Activated T-cell treated with anti-CD3 and anti-CD28 coated beads, Interleukin-2, amount 50 U/mL, for 4 hours (primary cell): ENCODE measurements at regions not wholly inside any gene's neighbourhood (a gene's known extent, or its start where the extent isn't known, plus 50 kb on each side); places are given as distances from the start of the nearest gene placed in this dataset.

Source experiments
- ATAC-seq, 2 donors: fragments of 200-7000 bp; cut with Tn5 transposase; one replicate each; pipeline ENCODE4 v1.10.0; 2021
- DNase-seq: peaks from one replicate; pipeline ENCODE4 v3.0.0-alpha.2; 2020
- H3K27me3 Mint-ChIP-seq: one replicate; pipeline ENCODE4 v1.8.0; 2021; ENCODE audit warnings: low read depth, mixed read lengths
- H3K36me3 Mint-ChIP-seq: one replicate; pipeline ENCODE4 v1.8.0; 2022; ENCODE audit warnings: mixed read lengths; ENCODE audit not compliant: insufficient read depth
- H3K4me1 Mint-ChIP-seq: one replicate; pipeline ENCODE4 v1.8.0; 2021; ENCODE audit warnings: low read depth, mixed read lengths
- H3K4me3 Mint-ChIP-seq: one replicate; pipeline ENCODE4 v1.8.0; 2021; ENCODE audit warnings: mild to moderate bottlenecking, moderate library complexity, mixed read lengths
- H3K9me3 Mint-ChIP-seq: one replicate; pipeline ENCODE4 v1.8.0; 2021; ENCODE audit warnings: mixed read lengths

GRCh38 chr16:59737274-59737673 is 1003.2 kb upstream of the GOT2 start:
- no peaks in the 10 kb centered on the region for H3K27me3 Mint-ChIP-seq
- H3K4me1 Mint-ChIP-seq, result no peaks in the 10 kb centered on the region
- no peak for ATAC-seq
- no peak overlapping the region for H3K4me3 Mint-ChIP-seq
- no peaks in the 10 kb centered on the region for H3K36me3 Mint-ChIP-seq
- peaks cover 15% of the 10 kb centered on the region for H3K9me3 Mint-ChIP-seq
- DNase-seq, result no peak

- Mint-ChIP-seq H3K9me3 (peaks cover 23% of the 10 kb centered on the region), H3K27me3 (no peaks in the 10 kb centered on the region), H3K36me3 (no peaks in the 10 kb centered on the region), H3K4me3 (no peak overlapping the region), H3K4me1 (no peaks in the 10 kb centered on the region)
- no peak for ATAC-seq
- no peak for DNase-seq
Observed at GRCh38 chr16:59733321-59733720, 999.2 kb upstream of the GOT2 start.

GRCh38 chr16:59729613-59730012 is 995.5 kb upstream of the GOT2 start:
- H3K27me3 Mint-ChIP-seq, result no peaks in the 10 kb centered on the region
- H3K9me3 Mint-ChIP-seq, result peaks cover 27% of the 10 kb centered on the region
- H3K4me3 Mint-ChIP-seq, result no peak overlapping the region
- no peak for DNase-seq
- no peaks in the 10 kb centered on the region for H3K36me3 Mint-ChIP-seq
- H3K4me1 Mint-ChIP-seq, result no peaks in the 10 kb centered on the region
- ATAC-seq, result no peak

GRCh38 chr16:59719121-59719520 is 985.0 kb upstream of the GOT2 start:
- Mint-ChIP-seq H3K4me1 (no peaks in the 10 kb centered on the region), H3K9me3 (peaks cover 6% of the 10 kb centered on the region), H3K36me3 (no peaks in the 10 kb centered on the region), H3K4me3 (no peak overlapping the region), H3K27me3 (no peaks in the 10 kb centered on the region)
- DNase-seq (no peak), ATAC-seq (no peak)

GRCh38 chr16:59707436-59708226 is 973.5 kb upstream of the GOT2 start:
- Mint-ChIP-seq H3K36me3 (no peaks in the 10 kb centered on the region), H3K4me1 (no peaks in the 10 kb centered on the region), H3K9me3 (peaks cover 23% of the 10 kb centered on the region), H3K27me3 (no peaks in the 10 kb centered on the region), H3K4me3 (no peak overlapping the region)
- ATAC-seq, result no peak
- no peak for DNase-seq

DNA sequence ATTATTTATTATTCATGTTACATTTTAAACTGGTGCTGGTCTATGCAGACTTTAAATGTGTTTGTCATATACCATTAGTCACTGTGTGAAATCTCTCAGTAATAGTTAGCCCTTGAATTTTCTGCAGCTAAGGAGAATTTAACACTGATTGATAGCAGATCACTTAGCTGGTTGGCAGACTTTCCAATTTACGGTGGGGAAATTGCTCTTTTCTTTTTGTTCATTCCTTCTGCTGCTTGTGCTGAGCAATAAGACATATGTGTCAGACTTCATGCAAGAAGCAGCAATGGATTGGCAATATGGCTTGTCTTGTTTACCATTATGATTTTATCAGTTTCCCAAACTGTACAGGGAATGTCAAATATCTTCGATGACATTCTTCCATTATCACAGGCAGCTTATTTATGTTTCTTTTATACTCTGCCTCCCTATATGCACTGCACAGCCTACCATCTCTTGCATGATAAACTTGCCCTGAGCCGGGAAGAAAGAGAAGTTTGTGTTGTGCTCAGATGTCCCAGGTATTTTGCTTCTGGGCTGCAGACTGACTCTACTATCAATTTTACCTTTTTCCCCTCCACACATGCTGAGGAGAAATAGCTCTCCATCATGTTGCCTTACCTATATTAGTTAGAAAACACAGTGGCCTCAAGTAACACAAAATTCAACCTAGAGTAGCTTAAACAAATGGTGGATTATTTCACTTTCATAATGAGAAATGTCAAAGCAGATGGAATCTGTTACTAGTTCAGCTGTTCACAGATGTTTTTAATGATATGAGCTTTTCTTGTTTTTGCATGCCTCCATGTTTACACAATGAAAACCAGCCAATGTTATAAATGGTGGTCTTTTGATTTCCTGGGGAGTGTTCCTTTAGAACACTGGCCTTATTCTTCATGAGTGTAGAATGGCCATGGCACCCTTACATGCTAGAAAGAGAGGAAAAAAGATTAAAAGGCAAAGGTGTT is 968.1 kb upstream of the GOT2 start:
- H3K9me3 Mint-ChIP-seq, result peaks cover 17% of the 10 kb centered on the region
- H3K36me3 Mint-ChIP-seq, result no peaks in the 10 kb centered on the region
- ATAC-seq (no peak), DNase-seq (no peak)
- H3K4me1 Mint-ChIP-seq, result no peaks in the 10 kb centered on the region
- no peak overlapping the region for H3K4me3 Mint-ChIP-seq
- H3K27me3 Mint-ChIP-seq, result no peaks in the 10 kb centered on the region

DNA sequence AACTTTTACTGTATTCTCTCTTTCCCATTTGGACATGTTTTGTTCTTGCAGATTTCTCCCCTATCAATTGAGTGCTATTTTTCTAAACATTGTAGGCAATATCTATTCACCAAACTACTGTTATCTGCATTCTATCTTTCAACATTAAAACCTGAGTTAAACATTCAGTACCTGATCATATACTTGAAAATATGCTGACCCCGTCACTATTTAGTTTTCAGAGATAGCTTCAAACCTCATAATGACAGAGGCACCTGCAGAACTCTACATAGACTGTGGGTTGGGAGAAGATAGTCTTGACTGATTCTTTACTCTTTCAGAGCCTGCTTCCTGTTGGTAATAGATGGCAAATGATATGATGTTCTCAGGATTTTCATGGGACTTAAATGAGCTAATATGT is 965.7 kb upstream of the GOT2 start:
- no peak for ATAC-seq
- no peaks in the 10 kb centered on the region for H3K27me3 Mint-ChIP-seq
- no peaks in the 10 kb centered on the region for H3K4me1 Mint-ChIP-seq
- peaks cover 13% of the 10 kb centered on the region for H3K9me3 Mint-ChIP-seq
- no peak overlapping the region for H3K4me3 Mint-ChIP-seq
- DNase-seq, result no peak
- no peaks in the 10 kb centered on the region for H3K36me3 Mint-ChIP-seq

GRCh38 chr16:59698346-59699020 is 964.4 kb upstream of the GOT2 start:
- Mint-ChIP-seq H3K4me3 (no peak overlapping the region), H3K27me3 (no peaks in the 10 kb centered on the region), H3K9me3 (peaks cover 13% of the 10 kb centered on the region), H3K4me1 (no peaks in the 10 kb centered on the region), H3K36me3 (no peaks in the 10 kb centered on the region)
- no peak for ATAC-seq
- no peak for DNase-seq

DNA sequence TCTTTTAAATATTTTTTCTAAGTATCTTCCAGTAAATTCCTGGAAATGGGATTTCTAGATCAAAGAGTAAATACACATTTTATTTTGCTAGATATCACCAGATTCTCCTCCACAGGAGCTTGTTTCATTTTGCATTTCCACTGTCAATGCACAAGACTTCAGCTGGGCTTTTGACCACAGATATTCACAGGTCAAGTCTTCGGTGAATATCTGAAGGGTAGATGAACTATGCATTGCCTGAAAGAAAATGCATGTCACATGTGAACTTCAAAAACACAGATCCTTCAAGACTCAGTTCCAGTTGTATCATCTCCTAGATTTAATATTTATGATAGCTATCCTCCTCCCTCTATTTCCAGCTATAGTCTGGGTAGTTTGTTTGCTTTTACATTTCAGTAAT is 963.6 kb upstream of the GOT2 start:
- Mint-ChIP-seq H3K4me1 (no peaks in the 10 kb centered on the region), H3K4me3 (no peak overlapping the region), H3K27me3 (no peaks in the 10 kb centered on the region), H3K36me3 (no peaks in the 10 kb centered on the region), H3K9me3 (peaks cover 13% of the 10 kb centered on the region)
- DNase-seq (no peak), ATAC-seq (no peak)

DNA sequence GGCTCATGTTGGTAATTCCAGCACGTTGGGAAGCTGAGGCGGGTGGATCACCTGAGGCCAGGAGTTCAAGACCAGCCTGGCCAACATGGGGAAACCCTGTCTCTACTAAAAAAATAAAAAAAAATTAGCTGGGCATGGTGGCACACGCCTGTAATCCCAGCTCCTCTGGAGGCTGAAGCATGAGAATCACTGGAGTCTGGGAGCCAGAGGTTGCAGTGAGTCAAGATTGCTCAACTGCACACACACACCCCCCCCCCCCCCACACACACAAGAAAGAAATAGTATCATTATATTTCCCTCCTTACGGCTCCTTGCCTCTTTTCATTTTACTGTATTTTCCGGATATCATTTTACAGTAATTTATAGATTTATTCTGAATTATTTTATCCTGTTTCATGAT is 963.1 kb upstream of the GOT2 start:
- H3K4me1 Mint-ChIP-seq, result no peaks in the 10 kb centered on the region
- no peak for DNase-seq
- peaks cover 13% of the 10 kb centered on the region for H3K9me3 Mint-ChIP-seq
- H3K4me3 Mint-ChIP-seq, result no peak overlapping the region
- no peaks in the 10 kb centered on the region for H3K36me3 Mint-ChIP-seq
- ATAC-seq, result no peak
- no peaks in the 10 kb centered on the region for H3K27me3 Mint-ChIP-seq

GRCh38 chr16:59696495-59696894 is 962.4 kb upstream of the GOT2 start:
- ATAC-seq, result no peak
- H3K27me3 Mint-ChIP-seq, result no peaks in the 10 kb centered on the region
- no peaks in the 10 kb centered on the region for H3K4me1 Mint-ChIP-seq
- peaks cover 15% of the 10 kb centered on the region for H3K9me3 Mint-ChIP-seq
- no peaks in the 10 kb centered on the region for H3K36me3 Mint-ChIP-seq
- no peak for DNase-seq
- H3K4me3 Mint-ChIP-seq, result no peak overlapping the region

DNA sequence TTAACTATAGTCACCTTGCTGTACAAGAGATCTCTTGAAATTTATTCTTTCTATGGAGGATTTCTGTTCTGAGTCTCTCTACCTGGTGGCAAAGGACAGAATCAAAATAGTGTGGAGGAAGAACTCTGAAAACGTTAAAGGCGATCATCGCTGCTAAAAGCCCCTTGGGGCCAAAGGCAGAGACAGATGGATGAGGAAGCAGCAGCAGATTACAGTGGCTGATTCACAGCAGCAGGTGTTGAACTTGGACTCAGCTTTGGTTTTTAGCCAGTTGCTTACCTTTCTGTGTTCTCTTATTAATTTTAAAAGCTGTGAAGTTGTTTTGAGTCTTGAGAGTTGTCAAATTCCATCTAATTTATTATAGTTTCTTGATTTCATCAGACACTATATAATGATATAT is 956.1 kb upstream of the GOT2 start:
- Mint-ChIP-seq H3K36me3 (no peaks in the 10 kb centered on the region), H3K4me1 (no peaks in the 10 kb centered on the region), H3K4me3 (no peak overlapping the region), H3K27me3 (no peaks in the 10 kb centered on the region), H3K9me3 (peaks cover 32% of the 10 kb centered on the region)
- ATAC-seq (no peak), DNase-seq (no peak)

DNA sequence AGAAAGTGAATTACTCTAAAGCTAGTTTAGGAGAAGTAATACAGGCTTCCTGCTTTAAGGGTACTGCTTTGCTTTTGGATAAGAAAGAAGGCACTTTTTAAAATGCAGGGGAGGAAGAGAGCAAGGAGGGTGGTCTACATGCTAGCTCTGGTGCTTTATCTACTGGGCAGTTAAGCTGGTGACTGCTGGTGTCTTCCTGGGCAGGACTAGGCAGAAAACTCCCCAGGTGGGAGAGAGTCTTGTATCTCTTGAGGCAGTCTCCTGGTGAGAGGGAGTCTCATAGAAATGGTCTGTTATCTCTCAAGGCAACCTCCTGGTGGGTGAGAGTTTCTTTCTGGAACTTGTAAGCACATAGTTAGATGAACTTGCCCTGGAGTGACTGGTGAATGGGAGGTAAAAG is 953.9 kb upstream of the GOT2 start:
- no peak for DNase-seq
- H3K4me3 Mint-ChIP-seq, result no peak overlapping the region
- H3K27me3 Mint-ChIP-seq, result no peaks in the 10 kb centered on the region
- ATAC-seq, result no peak
- no peaks in the 10 kb centered on the region for H3K36me3 Mint-ChIP-seq
- peaks cover 34% of the 10 kb centered on the region for H3K9me3 Mint-ChIP-seq
- no peaks in the 10 kb centered on the region for H3K4me1 Mint-ChIP-seq

DNA sequence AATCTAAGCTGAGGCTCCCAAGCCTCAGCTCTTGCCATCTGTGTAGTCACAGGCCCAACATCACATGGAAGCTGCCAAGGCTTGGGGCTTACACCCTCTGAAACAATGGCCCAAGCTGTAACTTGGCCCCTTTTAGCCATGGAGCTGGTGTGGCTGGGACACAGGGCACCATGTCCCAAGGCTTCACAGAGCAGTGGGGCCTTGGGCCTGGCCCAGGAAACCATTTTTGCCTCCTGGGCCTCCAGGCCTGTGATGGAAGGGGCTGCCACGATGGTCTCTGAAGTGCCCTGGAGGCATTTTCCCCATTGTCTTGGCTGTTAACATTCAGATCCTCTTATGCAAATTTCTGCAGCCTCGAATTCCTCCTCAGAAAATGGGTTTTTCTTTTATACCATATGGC is 952.3 kb upstream of the GOT2 start:
- ATAC-seq, result no peak
- peaks cover 34% of the 10 kb centered on the region for H3K9me3 Mint-ChIP-seq
- H3K27me3 Mint-ChIP-seq, result no peaks in the 10 kb centered on the region
- H3K4me1 Mint-ChIP-seq, result no peaks in the 10 kb centered on the region
- no peaks in the 10 kb centered on the region for H3K36me3 Mint-ChIP-seq
- H3K4me3 Mint-ChIP-seq, result no peak overlapping the region
- DNase-seq, result no peak
